Esophagus (tissue), 2 donors: ENCODE measurements at regions not wholly inside any gene's neighbourhood (a gene's known extent, or its start where the extent isn't known, plus 50 kb on each side); places are given as distances from the start of the nearest gene placed in this dataset.

Source experiments
- H3K27ac ChIP-seq, 2 donors: one replicate each; pipeline ENCODE4 v1.5.1; 2013; ENCODE audit warnings: low read depth in 2 of 2, mild to moderate bottlenecking in 2 of 2, inconsistent platforms in 1 of 2, low read length in 1 of 2, moderate library complexity in 1 of 2
- H3K27me3 ChIP-seq, 2 donors: one replicate each; pipeline ENCODE4 v1.6.1; 2013; ENCODE audit warnings: low read length in 2 of 2, control low read depth in 1 of 2, mild to moderate bottlenecking in 1 of 2; ENCODE audit not compliant: insufficient read depth in 2 of 2, control insufficient read depth in 1 of 2
- H3K36me3 ChIP-seq, 2 donors: one replicate each; pipeline ENCODE4 v1.6.1; 2013; ENCODE audit warnings: low read length in 1 of 2; ENCODE audit not compliant: control insufficient read depth in 2 of 2, insufficient read depth in 2 of 2
- H3K4me1 ChIP-seq, 2 donors: one replicate each; pipeline ENCODE4 v1.6.1; 2013; ENCODE audit warnings: low read length in 1 of 2; ENCODE audit not compliant: control insufficient read depth in 2 of 2, insufficient read depth in 2 of 2
- H3K4me3 ChIP-seq, 2 donors: one replicate each; pipeline ENCODE4 v1.5.1; 2013; ENCODE audit warnings: low read length in 2 of 2, mild to moderate bottlenecking in 2 of 2, low read depth in 1 of 2, moderate library complexity in 1 of 2
- H3K9me3 ChIP-seq, 2 donors: one replicate each; pipeline ENCODE4 v1.6.1; 2013; ENCODE audit warnings: mild to moderate bottlenecking in 2 of 2, low read depth in 1 of 2, low read length in 1 of 2, moderate library complexity in 1 of 2; ENCODE audit not compliant: control insufficient read depth in 2 of 2, insufficient read depth in 1 of 2
- WGBS, 2 donors: extraction: QIAGEN DNeasy Blood & Tissue Kit; methylation state at CpG; one replicate each; pipeline ENCODE4 v1.1.7; 2013; 5-methylcytosine and 5-hydroxymethylcytosine counted together
- donor health status: healthy with polysubstance abuse.
- donor health status: Bipolar disorder and iron deficiency.

GRCh38 chr16:73232555-73233328, 184.8 kb upstream of the ZFHX3 start:
- H3K27me3 ChIP-seq, result no peaks in the 10 kb centered on the region
- no peak overlapping the region for H3K27ac ChIP-seq
- H3K9me3 ChIP-seq, result no peaks in the 10 kb centered on the region
- H3K4me3 ChIP-seq, result no peak overlapping the region
- H3K36me3 ChIP-seq, result no peaks in the 10 kb centered on the region
- H3K4me1 ChIP-seq, result no peaks in the 10 kb centered on the region
- WGBS, 2 donors, result 26 to 37% methylated on average over 27 of the region's 27 CpGs

- 70 to 90% methylated on average over 26 of the region's 26 CpGs for WGBS, 2 donors
- H3K36me3 ChIP-seq, result no peaks in the 10 kb centered on the region
- H3K9me3 ChIP-seq, result no peaks in the 10 kb centered on the region
- H3K27me3 ChIP-seq, result no peaks in the 10 kb centered on the region
- H3K4me1 ChIP-seq, result no peaks in the 10 kb centered on the region
- H3K27ac ChIP-seq, result no peak overlapping the region
- H3K4me3 ChIP-seq, result no peak overlapping the region
These were observed 184.1 kb upstream of the ZFHX3 start for GRCh38 chr16:73231944-73232554.

GRCh38 chr16:73231379-73231778, 183.5 kb upstream of the ZFHX3 start:
- no peaks in the 10 kb centered on the region for H3K9me3 ChIP-seq
- no peaks in the 10 kb centered on the region for H3K4me1 ChIP-seq
- H3K27ac ChIP-seq, result no peak overlapping the region
- H3K27me3 ChIP-seq, result no peaks in the 10 kb centered on the region
- H3K4me3 ChIP-seq, result no peak overlapping the region
- 74 to 86% methylated on average over 11 of the region's 11 CpGs for WGBS, 2 donors
- no peaks in the 10 kb centered on the region for H3K36me3 ChIP-seq

- Histone ChIP-seq H3K4me1 (no peaks in the 10 kb centered on the region), H3K27ac (no peak overlapping the region), H3K9me3 (no peaks in the 10 kb centered on the region), H3K36me3 (no peaks in the 10 kb centered on the region), H3K27me3 (no peaks in the 10 kb centered on the region), H3K4me3 (no peak overlapping the region)
- 78 to 84% methylated on average over 7 of the region's 7 CpGs for WGBS, 2 donors
These were observed 182.7 kb upstream of the ZFHX3 start for GRCh38 chr16:73230651-73231050.

GRCh38 chr16:73228649-73229048, 180.7 kb upstream of the ZFHX3 start:
- 54 to 59% methylated on average over 5 of the region's 5 CpGs for WGBS, 2 donors
- Histone ChIP-seq H3K27me3 (no peaks in the 10 kb centered on the region), H3K4me1 (no peaks in the 10 kb centered on the region), H3K36me3 (no peaks in the 10 kb centered on the region), H3K27ac (no peak overlapping the region), H3K9me3 (no peaks in the 10 kb centered on the region), H3K4me3 (no peak overlapping the region)

GRCh38 chr16:73226675-73227074, 178.7 kb upstream of the ZFHX3 start:
- Histone ChIP-seq H3K9me3 (no peaks in the 10 kb centered on the region), H3K27ac (no peak overlapping the region), H3K36me3 (no peaks in the 10 kb centered on the region), H3K4me3 (no peak overlapping the region), H3K27me3 (no peaks in the 10 kb centered on the region), H3K4me1 (no peaks in the 10 kb centered on the region)
- whole genome bisulfite sequencing, 2 donors, result 87 to 90% methylated on average over 8 of the region's 8 CpGs

GRCh38 chr16:73225983-73226382, 178.1 kb upstream of the ZFHX3 start:
- Histone ChIP-seq H3K4me3 (no peak overlapping the region), H3K27me3 (no peaks in the 10 kb centered on the region), H3K4me1 (no peaks in the 10 kb centered on the region), H3K27ac (no peak overlapping the region), H3K9me3 (no peaks in the 10 kb centered on the region), H3K36me3 (no peaks in the 10 kb centered on the region)
- WGBS, 2 donors, result 84 to 88% methylated on average over 5 of the region's 5 CpGs

GRCh38 chr16:73220836-73221235, 172.9 kb upstream of the ZFHX3 start:
- 86 to 90% methylated on average over 5 of the region's 5 CpGs for WGBS, 2 donors
- Histone ChIP-seq H3K27ac (no peak overlapping the region), H3K4me3 (no peak overlapping the region), H3K36me3 (no peaks in the 10 kb centered on the region), H3K9me3 (no peaks in the 10 kb centered on the region), H3K27me3 (no peaks in the 10 kb centered on the region), H3K4me1 (no peaks in the 10 kb centered on the region)

GRCh38 chr16:73219176-73219575, 171.2 kb upstream of the ZFHX3 start:
- Histone ChIP-seq H3K36me3 (no peaks in the 10 kb centered on the region), H3K27ac (no peak overlapping the region), H3K9me3 (no peaks in the 10 kb centered on the region), H3K4me1 (no peaks in the 10 kb centered on the region), H3K27me3 (no peaks in the 10 kb centered on the region), H3K4me3 (no peak overlapping the region)
- WGBS, 2 donors, result 95 to 97% methylated on average over 1 of the region's 1 CpG

- H3K27ac ChIP-seq, result no peak overlapping the region
- H3K9me3 ChIP-seq, result no peaks in the 10 kb centered on the region
- WGBS, 2 donors, result 78 to 85% methylated on average over 3 of the region's 3 CpGs
- no peaks in the 10 kb centered on the region for H3K36me3 ChIP-seq
- H3K4me3 ChIP-seq, result no peak overlapping the region
- no peaks in the 10 kb centered on the region for H3K27me3 ChIP-seq
- H3K4me1 ChIP-seq, result no peaks in the 10 kb centered on the region
These were observed 169.7 kb upstream of the ZFHX3 start for GRCh38 chr16:73217654-73218053.
